Mononuclear cell (primary cell): ENCODE measurements at regions not wholly inside any gene's neighbourhood (a gene's known extent, or its start where the extent isn't known, plus 50 kb on each side); places are given as distances from the start of the nearest gene placed in this dataset.

Source experiments
- H3K27me3 ChIP-seq: 2 replicates; pipeline ENCODE4 v1.6.0; 2011; ENCODE audit warnings: low read length, control low read depth; ENCODE audit not compliant: insufficient read depth
- H3K4me1 ChIP-seq: 2 replicates; pipeline ENCODE4 v1.5.1; 2011; ENCODE audit warnings: mild to moderate bottlenecking, low read length, control low read depth; ENCODE audit not compliant: insufficient read depth
- H3K4me3 ChIP-seq: 2 replicates; pipeline ENCODE4 v1.5.1; 2011; ENCODE audit warnings: mild to moderate bottlenecking, low read length, moderate library complexity
- H3K9me3 ChIP-seq: 2 replicates; pipeline ENCODE4 v1.5.1; 2011; ENCODE audit warnings: low read depth, mild to moderate bottlenecking, control low read depth, low read length

GRCh38 chr6:137683916-137684315, 183.1 kb upstream of the TNFAIP3 start:
- no peaks in the 10 kb centered on the region for H3K9me3 ChIP-seq
- H3K4me1 ChIP-seq = no peaks in the 10 kb centered on the region
- H3K4me3 ChIP-seq = no peak overlapping the region
- H3K27me3 ChIP-seq = no peaks in the 10 kb centered on the region

GRCh38 chr6:137685798-137686375, 181.2 kb upstream of the TNFAIP3 start:
- Histone ChIP-seq H3K9me3 (no peaks in the 10 kb centered on the region), H3K27me3 (no peaks in the 10 kb centered on the region), H3K4me3 (no peak overlapping the region), H3K4me1 (no peaks in the 10 kb centered on the region)

DNA sequence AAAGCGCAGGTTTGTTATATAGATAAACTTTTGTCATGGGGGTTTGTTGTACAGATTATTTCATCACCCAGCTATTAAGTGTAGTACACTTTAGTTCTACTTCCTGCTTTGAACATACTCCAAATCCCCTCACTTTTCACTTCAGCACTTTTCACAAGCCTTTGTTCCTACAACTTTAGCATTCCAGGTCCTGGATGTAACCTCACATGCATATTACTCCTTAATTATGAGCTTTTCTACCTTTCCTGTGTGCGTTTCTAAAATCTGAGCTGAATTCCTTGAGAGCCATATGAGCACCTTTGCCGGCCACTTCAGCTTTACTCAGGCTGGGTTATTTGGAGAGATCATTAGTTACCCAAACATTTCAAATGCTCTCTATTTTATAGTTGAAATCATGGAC, 179.2 kb upstream of the TNFAIP3 start:
- Histone ChIP-seq H3K9me3 (no peaks in the 10 kb centered on the region), H3K4me3 (no peak overlapping the region), H3K27me3 (no peaks in the 10 kb centered on the region), H3K4me1 (no peaks in the 10 kb centered on the region)

- Histone ChIP-seq H3K4me3 (no peak overlapping the region), H3K27me3 (no peaks in the 10 kb centered on the region), H3K4me1 (no peaks in the 10 kb centered on the region), H3K9me3 (no peaks in the 10 kb centered on the region)
Observed at GRCh38 chr6:137688230-137688971, 178.7 kb upstream of the TNFAIP3 start.

GRCh38 chr6:137689377-137689776, 177.7 kb upstream of the TNFAIP3 start:
- no peaks in the 10 kb centered on the region for H3K4me1 ChIP-seq
- no peaks in the 10 kb centered on the region for H3K9me3 ChIP-seq
- no peak overlapping the region for H3K4me3 ChIP-seq
- H3K27me3 ChIP-seq = no peaks in the 10 kb centered on the region

GRCh38 chr6:137690034-137690433, 177.0 kb upstream of the TNFAIP3 start:
- Histone ChIP-seq H3K4me1 (no peaks in the 10 kb centered on the region), H3K4me3 (no peak overlapping the region), H3K9me3 (no peaks in the 10 kb centered on the region), H3K27me3 (no peaks in the 10 kb centered on the region)

DNA sequence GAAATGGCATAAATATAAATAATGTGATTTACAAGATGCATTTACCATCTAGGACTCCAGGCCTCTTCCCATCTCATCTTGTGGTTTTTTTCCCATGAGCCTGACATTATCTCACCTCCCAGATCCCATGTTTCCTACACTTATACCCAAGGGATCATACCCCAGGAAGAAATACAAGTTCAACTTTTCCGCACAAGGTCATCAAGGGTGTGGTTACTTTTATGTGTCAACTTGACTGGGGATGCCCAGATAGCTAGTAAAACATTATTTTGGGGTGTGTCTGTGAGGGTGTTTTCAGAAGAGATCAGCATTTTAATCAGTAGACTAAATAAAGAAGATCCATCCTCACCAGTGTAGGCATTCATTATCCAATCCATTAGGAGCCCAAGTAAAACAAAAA, 176.3 kb upstream of the TNFAIP3 start:
- no peak overlapping the region for H3K4me3 ChIP-seq
- H3K27me3 ChIP-seq = no peaks in the 10 kb centered on the region
- no peaks in the 10 kb centered on the region for H3K9me3 ChIP-seq
- H3K4me1 ChIP-seq = no peaks in the 10 kb centered on the region

DNA sequence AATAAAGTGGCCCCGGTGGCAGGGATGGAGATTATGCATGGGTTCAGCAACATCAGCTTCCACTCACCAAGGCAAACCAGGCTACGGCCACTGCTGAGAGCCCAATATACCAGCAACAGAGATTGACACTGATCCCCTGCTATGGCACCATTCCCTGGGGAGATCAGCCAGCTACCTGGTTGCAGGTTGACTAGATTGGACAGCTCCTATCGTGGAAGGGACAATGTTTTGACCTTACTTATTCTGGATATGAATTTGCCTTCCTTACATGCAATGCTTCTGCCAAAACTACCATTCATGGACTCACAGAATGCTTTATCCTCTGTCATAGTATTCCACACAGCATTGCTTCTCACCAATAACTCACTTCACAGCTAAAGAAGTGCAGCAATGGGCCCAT, 174.8 kb upstream of the TNFAIP3 start:
- H3K4me3 ChIP-seq = no peak overlapping the region
- no peaks in the 10 kb centered on the region for H3K4me1 ChIP-seq
- H3K9me3 ChIP-seq = no peaks in the 10 kb centered on the region
- H3K27me3 ChIP-seq = no peaks in the 10 kb centered on the region

GRCh38 chr6:137692806-137693205, 174.3 kb upstream of the TNFAIP3 start:
- Histone ChIP-seq H3K4me1 (no peaks in the 10 kb centered on the region), H3K9me3 (no peaks in the 10 kb centered on the region), H3K4me3 (no peak overlapping the region), H3K27me3 (no peaks in the 10 kb centered on the region)

- Histone ChIP-seq H3K4me1 (peaks cover 9% of the 10 kb centered on the region), H3K9me3 (no peaks in the 10 kb centered on the region), H3K27me3 (no peaks in the 10 kb centered on the region), H3K4me3 (no peak overlapping the region)
Observed at GRCh38 chr6:137693711-137694110, 173.3 kb upstream of the TNFAIP3 start.

GRCh38 chr6:137696765-137697164, 170.3 kb upstream of the TNFAIP3 start:
- H3K4me3 ChIP-seq = no peak overlapping the region
- H3K4me1 ChIP-seq = peaks cover 22% of the 10 kb centered on the region
- H3K27me3 ChIP-seq = no peaks in the 10 kb centered on the region
- H3K9me3 ChIP-seq = no peaks in the 10 kb centered on the region

DNA sequence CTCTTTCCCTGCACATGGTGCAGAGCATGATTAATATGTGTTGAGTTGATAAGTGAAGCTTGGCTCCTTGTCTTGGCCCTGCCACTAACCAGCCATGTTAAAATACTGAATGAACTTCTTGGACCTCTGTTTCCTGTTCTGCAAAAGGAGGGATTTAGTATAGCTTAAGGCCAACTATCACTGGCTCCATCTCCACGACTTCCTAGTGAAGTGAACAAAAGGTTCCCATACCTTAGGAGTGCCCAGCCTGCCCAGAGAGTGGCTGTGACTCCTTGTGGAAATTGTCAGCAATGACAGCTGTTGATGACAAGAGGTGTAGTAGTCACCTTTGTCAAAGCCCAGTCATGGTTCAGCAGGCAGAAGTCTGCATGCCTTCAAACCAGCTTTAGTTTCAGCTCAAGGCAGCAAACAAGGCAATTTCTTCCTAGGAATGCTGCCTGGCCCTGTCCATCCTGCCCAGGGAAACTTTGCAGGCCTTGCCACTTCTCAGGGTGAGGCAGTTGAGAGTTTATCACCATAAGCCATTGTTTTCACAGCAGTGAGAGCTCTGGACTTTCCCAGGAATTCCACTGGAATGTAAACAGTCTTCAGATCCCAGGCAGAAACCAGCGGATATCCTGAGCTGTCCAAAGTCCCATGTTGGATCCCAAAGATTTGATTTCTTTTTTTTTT, 169.7 kb upstream of the TNFAIP3 start:
- Histone ChIP-seq H3K27me3 (no peaks in the 10 kb centered on the region), H3K4me3 (no peak overlapping the region), H3K4me1 (peaks cover 22% of the 10 kb centered on the region), H3K9me3 (no peaks in the 10 kb centered on the region)

- Histone ChIP-seq H3K27me3 (no peaks in the 10 kb centered on the region), H3K4me1 (peaks cover 22% of the 10 kb centered on the region), H3K9me3 (no peaks in the 10 kb centered on the region), H3K4me3 (no peak overlapping the region)
Observed at GRCh38 chr6:137698636-137699030, 168.4 kb upstream of the TNFAIP3 start.

- no peaks in the 10 kb centered on the region for H3K9me3 ChIP-seq
- no peaks in the 10 kb centered on the region for H3K27me3 ChIP-seq
- H3K4me3 ChIP-seq = no peak overlapping the region
- H3K4me1 ChIP-seq = peaks cover 22% of the 10 kb centered on the region
Observed at GRCh38 chr6:137699031-137699683, 167.9 kb upstream of the TNFAIP3 start.

- Histone ChIP-seq H3K9me3 (no peaks in the 10 kb centered on the region), H3K4me1 (peaks cover 26% of the 10 kb centered on the region), H3K27me3 (no peaks in the 10 kb centered on the region), H3K4me3 (no peak overlapping the region)
Observed at GRCh38 chr6:137700161-137700560, 166.9 kb upstream of the TNFAIP3 start.
